Esophagus muscularis mucosa (tissue), 4 donors: ENCODE measurements at regions not wholly inside any gene's neighbourhood (a gene's known extent, or its start where the extent isn't known, plus 50 kb on each side); places are given as distances from the start of the nearest gene placed in this dataset.

Source experiments
- DNase-seq: peaks from one replicate; pipeline ENCODE4 v3.0.0-alpha.2; 2017; ENCODE audit errors: extremely low spot score
- H3K27ac ChIP-seq, 4 donors: fragments of 200-600 bp; sonication (generic); replicated peaks in 1 of 4; 1 replicate in 3 of 4; 2 replicates in 1 of 4; pipeline ENCODE4 v1.5.1; 2016 to 2019; ENCODE audit warnings: mild to moderate bottlenecking in 1 of 4
- H3K27me3 ChIP-seq, 4 donors: fragments of 200-600 bp; sonication (generic); one replicate each; pipeline versions ENCODE4 v1.5.1 to v1.6.0; 2016 to 2019
- H3K36me3 ChIP-seq, 4 donors: fragments of 200-600 bp; sonication (generic); one replicate each; pipeline ENCODE4 v1.5.1; 2016 to 2019
- H3K4me1 ChIP-seq, 4 donors: fragments of 200-600 bp; sonication (generic); one replicate each; pipeline ENCODE4 v1.5.1; 2016 to 2019
- H3K4me3 ChIP-seq, 4 donors: fragments of 200-600 bp; sonication (generic); 1 replicate in 2 of 4; 2 replicates in 2 of 4; pipeline ENCODE4 v1.5.1; 2016 to 2019; ENCODE audit warnings: mild to moderate bottlenecking in 4 of 4, moderate library complexity in 1 of 4
- H3K9me3 ChIP-seq, 4 donors: fragments of 200-600 bp; sonication (generic); 1 replicate in 3 of 4; 2 replicates in 1 of 4; pipeline ENCODE4 v1.5.1; 2016 to 2019
- EP300 ChIP-seq: sonication (generic); formaldehyde crosslinking; IDR thresholded peaks from one replicate; pipeline ENCODE4 v1.6.1; 2017; ENCODE audit warnings: antibody characterized with exemption
- POLR2A ChIP-seq: fragments of 450-650 bp; IDR thresholded peaks from one replicate; pipeline ENCODE4 v1.6.1; 2017; ENCODE audit warnings: antibody characterized with exemption, moderate library complexity, mild to moderate bottlenecking, low read depth
- POLR2AphosphoS5 ChIP-seq, 2 donors: sonication (generic); formaldehyde crosslinking; IDR thresholded peaks; one replicate each; pipeline ENCODE4 v1.6.1; 2017; ENCODE audit warnings: antibody characterized with exemption in 2 of 2
- WGBS: methylation state at CpG from one replicate; pipeline ENCODE4 v1.1.5; 2018; 5-methylcytosine and 5-hydroxymethylcytosine counted together
- intact Hi-C: fragments of 100-400 bp; cut with DNase I; formaldehyde crosslinking; loops from one replicate; pipeline ENCODE4 v1.15.1; 2023
- TF ChIP-seq, protein P1 (sequence below), 3 experiments: fragments of 200-600 bp in 2 of 3; fragments of 450-650 bp in 1 of 3; sonication (generic) in 2 of 3; IDR thresholded peaks; one replicate each; pipeline ENCODE4 v1.5.1; 2017 to 2019; ENCODE audit warnings: antibody characterized with exemption in 3 of 3, mild to moderate bottlenecking in 2 of 3, moderate library complexity in 1 of 3

- Histone ChIP-seq H3K9me3 (no peaks in the 10 kb centered on the region), H3K4me3 (no peak overlapping the region), H3K27ac (no peak overlapping the region), H3K4me1 (peaks cover 0 to 13% (median 6%) of the 10 kb centered on the region in 4 donors), H3K27me3 (no peaks in the 10 kb centered on the region), H3K36me3 (no peaks in the 10 kb centered on the region)
- DNase-seq: no peak
- WGBS: 98% methylated on average over 4 of the region's 4 CpGs
- TF ChIP-seq EP300 (no peak), POLR2A (no peak), POLR2AphosphoS5 (IDR thresholded peaks at IDR 0.05) (no peak)
- TF ChIP-seq, protein P1, sequence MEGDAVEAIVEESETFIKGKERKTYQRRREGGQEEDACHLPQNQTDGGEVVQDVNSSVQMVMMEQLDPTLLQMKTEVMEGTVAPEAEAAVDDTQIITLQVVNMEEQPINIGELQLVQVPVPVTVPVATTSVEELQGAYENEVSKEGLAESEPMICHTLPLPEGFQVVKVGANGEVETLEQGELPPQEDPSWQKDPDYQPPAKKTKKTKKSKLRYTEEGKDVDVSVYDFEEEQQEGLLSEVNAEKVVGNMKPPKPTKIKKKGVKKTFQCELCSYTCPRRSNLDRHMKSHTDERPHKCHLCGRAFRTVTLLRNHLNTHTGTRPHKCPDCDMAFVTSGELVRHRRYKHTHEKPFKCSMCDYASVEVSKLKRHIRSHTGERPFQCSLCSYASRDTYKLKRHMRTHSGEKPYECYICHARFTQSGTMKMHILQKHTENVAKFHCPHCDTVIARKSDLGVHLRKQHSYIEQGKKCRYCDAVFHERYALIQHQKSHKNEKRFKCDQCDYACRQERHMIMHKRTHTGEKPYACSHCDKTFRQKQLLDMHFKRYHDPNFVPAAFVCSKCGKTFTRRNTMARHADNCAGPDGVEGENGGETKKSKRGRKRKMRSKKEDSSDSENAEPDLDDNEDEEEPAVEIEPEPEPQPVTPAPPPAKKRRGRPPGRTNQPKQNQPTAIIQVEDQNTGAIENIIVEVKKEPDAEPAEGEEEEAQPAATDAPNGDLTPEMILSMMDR (IDR thresholded peaks at IDR 0.05): no peak
- intact Hi-C loops: no loop called here
Measured at GRCh38 chr3:161950318-161950868, 453.8 kb downstream of the OTOL1 start.

DNA sequence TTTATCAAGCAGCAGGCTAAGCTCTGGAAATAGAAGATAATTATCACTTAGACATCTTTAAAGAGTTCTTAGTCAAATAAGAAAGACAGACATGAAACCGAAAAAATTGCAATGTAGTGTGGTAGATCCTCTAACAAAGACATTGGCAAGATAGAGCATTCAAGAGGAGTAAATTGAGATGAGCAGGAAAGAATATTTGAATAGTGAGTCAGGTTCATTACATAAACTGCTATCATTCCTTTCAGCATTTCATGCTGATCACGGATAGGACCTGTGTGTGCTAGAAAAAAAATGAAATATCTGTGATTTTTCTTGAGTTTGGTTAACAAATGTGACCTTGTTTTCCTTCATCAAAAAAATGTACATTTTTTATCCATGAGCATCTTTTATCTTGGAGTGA, 460.9 kb downstream of the OTOL1 start:
- H3K9me3 ChIP-seq: no peaks in the 10 kb centered on the region
- TF ChIP-seq EP300 (no peak), POLR2A (no peak), POLR2AphosphoS5 (IDR thresholded peaks at IDR 0.05) (no peak)
- TF ChIP-seq, protein P1 (IDR thresholded peaks at IDR 0.05): no peak
- H3K36me3 ChIP-seq: no peaks in the 10 kb centered on the region
- 59% methylated on average over 2 of the region's 2 CpGs for WGBS
- no peak overlapping the region for H3K27ac ChIP-seq
- H3K27me3 ChIP-seq: no peaks in the 10 kb centered on the region
- H3K4me3 ChIP-seq: no peak overlapping the region
- no peaks in the 10 kb centered on the region for H3K4me1 ChIP-seq
- intact Hi-C loops: no loop called here
- no peak for DNase-seq

DNA sequence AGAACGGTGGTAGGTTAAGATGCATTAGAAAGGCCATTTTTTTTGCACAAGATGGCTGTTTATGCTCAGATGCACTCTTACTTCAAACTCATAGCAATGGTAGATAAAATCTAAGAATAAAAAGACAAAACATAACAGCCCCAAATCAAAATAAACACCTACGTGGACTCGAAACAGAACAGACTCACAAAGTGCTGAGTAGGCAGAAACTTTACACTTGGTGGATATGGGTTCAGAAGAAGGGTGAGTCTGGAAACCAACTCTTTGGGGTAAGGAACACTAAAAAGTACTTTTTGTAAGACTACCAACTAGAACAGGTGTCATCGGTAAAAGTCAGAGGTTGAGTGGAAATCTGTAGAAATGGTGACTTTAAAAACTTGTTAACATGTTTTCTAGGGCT, 468.2 kb downstream of the OTOL1 start:
- Histone ChIP-seq H3K4me1 (no peaks in the 10 kb centered on the region), H3K9me3 (no peaks in the 10 kb centered on the region), H3K27me3 (no peaks in the 10 kb centered on the region), H3K4me3 (no peak overlapping the region), H3K36me3 (no peaks in the 10 kb centered on the region), H3K27ac (no peak overlapping the region)
- no peak for DNase-seq
- WGBS: 85% methylated on average over 4 of the region's 4 CpGs
- TF ChIP-seq EP300: no peak
- no peak for TF ChIP-seq POLR2A
- TF ChIP-seq POLR2AphosphoS5 (IDR thresholded peaks at IDR 0.05): no peak
- TF ChIP-seq, protein P1 (IDR thresholded peaks at IDR 0.05): no peak
- intact Hi-C loops: no loop called here

DNA sequence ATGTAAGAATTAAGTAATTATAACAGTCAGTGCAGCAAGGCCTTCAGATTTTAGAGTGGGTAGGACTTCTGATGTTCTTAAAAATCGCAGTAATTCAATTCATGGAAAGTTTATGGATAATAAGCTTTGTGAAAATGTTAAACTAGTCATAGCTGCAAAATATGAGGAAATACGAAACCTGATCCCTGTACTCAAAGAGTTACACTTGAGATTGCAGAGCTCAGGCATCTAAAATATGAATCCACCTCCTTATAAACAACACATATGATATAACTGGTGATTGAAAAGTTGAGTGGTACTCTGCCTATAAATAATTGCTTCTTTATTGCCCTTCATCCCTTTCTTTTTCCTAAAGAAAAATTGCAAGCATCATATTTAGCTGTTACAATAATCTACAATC, 473.3 kb downstream of the OTOL1 start:
- Histone ChIP-seq H3K27ac (no peak overlapping the region), H3K9me3 (no peaks in the 10 kb centered on the region), H3K27me3 (no peaks in the 10 kb centered on the region), H3K36me3 (no peaks in the 10 kb centered on the region), H3K4me1 (no peaks in the 10 kb centered on the region), H3K4me3 (no peak overlapping the region)
- intact Hi-C loops: no loop called here
- WGBS: 90% methylated on average over 2 of the region's 2 CpGs
- TF ChIP-seq EP300 (no peak), POLR2AphosphoS5 (IDR thresholded peaks at IDR 0.05) (no peak), POLR2A (no peak)
- TF ChIP-seq, protein P1 (IDR thresholded peaks at IDR 0.05): no peak
- no peak for DNase-seq

- WGBS: 79% methylated on average over 2 of the region's 2 CpGs
Measured at GRCh38 chr3:161975201-161975600, 478.6 kb downstream of the OTOL1 start.

More at GRCh38 chr3:161975201-161975600, 478.6 kb downstream of the OTOL1 start:
- TF ChIP-seq EP300 (no peak), POLR2A (no peak), POLR2AphosphoS5 (IDR thresholded peaks at IDR 0.05) (no peak)
- TF ChIP-seq, protein P1 (IDR thresholded peaks at IDR 0.05): no peak
- no peak for DNase-seq
- H3K36me3 ChIP-seq: no peaks in the 10 kb centered on the region
- H3K27me3 ChIP-seq: no peaks in the 10 kb centered on the region
- intact Hi-C loops: no loop called here
- H3K4me1 ChIP-seq: no peaks in the 10 kb centered on the region
- no peak overlapping the region for H3K4me3 ChIP-seq
- H3K27ac ChIP-seq: no peak overlapping the region
- no peaks in the 10 kb centered on the region for H3K9me3 ChIP-seq
